ENCODE measurements at regions not wholly inside any gene's neighbourhood (a gene's known extent, or its start where the extent isn't known, plus 50 kb on each side); places are given as distances from the start of the nearest gene placed in this dataset.

DNA sequence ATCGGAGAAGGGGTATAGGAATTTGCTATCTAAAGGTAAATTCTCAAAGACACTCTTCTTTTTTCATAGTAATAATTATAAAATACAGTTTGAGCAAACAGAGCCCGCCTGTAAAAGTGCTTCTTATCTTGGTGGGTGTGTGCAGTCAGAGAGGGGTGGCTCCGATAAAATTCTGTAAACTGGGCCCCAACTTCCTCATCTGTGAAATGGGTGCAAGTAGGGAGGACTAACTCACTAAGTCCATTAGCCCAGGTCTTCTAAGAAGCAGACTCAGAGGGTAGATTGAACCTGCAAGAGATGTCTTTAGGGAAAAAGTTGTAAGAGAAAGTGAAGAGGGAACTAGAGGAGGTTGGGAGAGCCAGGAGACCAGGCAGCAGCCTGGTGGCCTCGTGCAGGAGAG lies 245.8 kb upstream of the RREB1 start:
- H3K27ac ChIP-seq = no peak overlapping the region
- intact Hi-C loops (cut with DNase I; ENCODE audit: low total_unique reads) = no loop called here
- no peak for DNase-seq

GRCh38 chr6:6863970-6864639 lies 243.7 kb upstream of the RREB1 start:
- intact Hi-C loops (cut with DNase I; ENCODE audit: low total_unique reads) = no loop called here
- no peaks in the 10 kb centered on the region for H3K36me3 ChIP-seq
- H3K9me3 ChIP-seq = no peaks in the 10 kb centered on the region
- no peaks in the 10 kb centered on the region for H3K27me3 ChIP-seq
- H3K4me3 ChIP-seq = no peak overlapping the region
- H3K4me1 ChIP-seq = no peaks in the 10 kb centered on the region
- WGBS, 5 donors = 86 to 92% (median 90%) methylated on average over 6 of the region's 6 CpGs
- no peak for TF ChIP-seq EP300 (IDR thresholded peaks at IDR 0.05)
- TF ChIP-seq, protein P1, sequence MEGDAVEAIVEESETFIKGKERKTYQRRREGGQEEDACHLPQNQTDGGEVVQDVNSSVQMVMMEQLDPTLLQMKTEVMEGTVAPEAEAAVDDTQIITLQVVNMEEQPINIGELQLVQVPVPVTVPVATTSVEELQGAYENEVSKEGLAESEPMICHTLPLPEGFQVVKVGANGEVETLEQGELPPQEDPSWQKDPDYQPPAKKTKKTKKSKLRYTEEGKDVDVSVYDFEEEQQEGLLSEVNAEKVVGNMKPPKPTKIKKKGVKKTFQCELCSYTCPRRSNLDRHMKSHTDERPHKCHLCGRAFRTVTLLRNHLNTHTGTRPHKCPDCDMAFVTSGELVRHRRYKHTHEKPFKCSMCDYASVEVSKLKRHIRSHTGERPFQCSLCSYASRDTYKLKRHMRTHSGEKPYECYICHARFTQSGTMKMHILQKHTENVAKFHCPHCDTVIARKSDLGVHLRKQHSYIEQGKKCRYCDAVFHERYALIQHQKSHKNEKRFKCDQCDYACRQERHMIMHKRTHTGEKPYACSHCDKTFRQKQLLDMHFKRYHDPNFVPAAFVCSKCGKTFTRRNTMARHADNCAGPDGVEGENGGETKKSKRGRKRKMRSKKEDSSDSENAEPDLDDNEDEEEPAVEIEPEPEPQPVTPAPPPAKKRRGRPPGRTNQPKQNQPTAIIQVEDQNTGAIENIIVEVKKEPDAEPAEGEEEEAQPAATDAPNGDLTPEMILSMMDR (IDR thresholded peaks at IDR 0.05) = no peak
- TF ChIP-seq POLR2AphosphoS5 (IDR thresholded peaks at IDR 0.05) = no peak
- no peak for TF ChIP-seq POLR2A (IDR thresholded peaks at IDR 0.05)
- no peak overlapping the region for H3K27ac ChIP-seq
- DNase-seq = no peak

More for the DNA sequence above, 245.8 kb upstream of the RREB1 start:
- 66 to 78% (median 68%) methylated on average over 4 of the region's 4 CpGs for WGBS, 5 donors
- Histone ChIP-seq H3K27me3 (no peaks in the 10 kb centered on the region), H3K4me3 (no peak overlapping the region), H3K4me1 (peaks cover 7 to 9% (median 7%) of the 10 kb centered on the region in 4 donors), H3K9me3 (no peaks in the 10 kb centered on the region), H3K36me3 (no peaks in the 10 kb centered on the region)
- TF ChIP-seq, protein P1 (IDR thresholded peaks at IDR 0.05) = no peak
- TF ChIP-seq POLR2AphosphoS5 (IDR thresholded peaks at IDR 0.05) (no peak), EP300 (IDR thresholded peaks at IDR 0.05) (no peak), POLR2A (IDR thresholded peaks at IDR 0.05) (no peak)

- 79 to 89% (median 81%) methylated on average over 5 of the region's 5 CpGs for WGBS, 5 donors
Measured at GRCh38 chr6:6865611-6866010, 242.2 kb upstream of the RREB1 start.

GRCh38 chr6:6866656-6867403 lies 240.9 kb upstream of the RREB1 start:
- intact Hi-C loops (cut with DNase I; ENCODE audit: low total_unique reads) = no loop called here
- no peaks in the 10 kb centered on the region for H3K36me3 ChIP-seq
- no peaks in the 10 kb centered on the region for H3K4me1 ChIP-seq
- DNase-seq = no peak
- H3K4me3 ChIP-seq = no peak overlapping the region
- H3K27ac ChIP-seq = no peak overlapping the region
- no peaks in the 10 kb centered on the region for H3K9me3 ChIP-seq
- TF ChIP-seq POLR2A (IDR thresholded peaks at IDR 0.05) = no peak
- TF ChIP-seq POLR2AphosphoS5 (IDR thresholded peaks at IDR 0.05) = no peak
- TF ChIP-seq, protein P1 (IDR thresholded peaks at IDR 0.05) = no peak
- 76 to 86% (median 83%) methylated on average over 7 of the region's 7 CpGs for WGBS, 5 donors
- H3K27me3 ChIP-seq = no peaks in the 10 kb centered on the region

More at GRCh38 chr6:6865611-6866010, 242.2 kb upstream of the RREB1 start:
- Histone ChIP-seq H3K9me3 (no peaks in the 10 kb centered on the region), H3K36me3 (no peaks in the 10 kb centered on the region), H3K4me3 (no peak overlapping the region), H3K27me3 (no peaks in the 10 kb centered on the region), H3K27ac (no peak overlapping the region), H3K4me1 (no peaks in the 10 kb centered on the region)
- TF ChIP-seq EP300 (IDR thresholded peaks at IDR 0.05) (no peak), POLR2AphosphoS5 (IDR thresholded peaks at IDR 0.05) (no peak), POLR2A (IDR thresholded peaks at IDR 0.05) (no peak)
- TF ChIP-seq, protein P1 (IDR thresholded peaks at IDR 0.05) = no peak
- no peak for DNase-seq
- intact Hi-C loops (cut with DNase I; ENCODE audit: low total_unique reads) = no loop called here

All from stomach (tissue), 8 donors.